ENCODE measurements at regions not wholly inside any gene's neighbourhood (a gene's known extent, or its start where the extent isn't known, plus 50 kb on each side); places are given as distances from the start of the nearest gene placed in this dataset.

GRCh38 chr3:106877627-106878026, 499.6 kb upstream of the CCDC54 start:
- WGBS, 2 donors, result 68 to 86% methylated on average over 1 of the region's 1 CpG
- H3K4me3 ChIP-seq, result no peak overlapping the region
- DNase-seq (ENCODE audit: low spot score in 2 of 2), result no peak
- H3K27me3 ChIP-seq, result no peaks in the 10 kb centered on the region
- H3K4me1 ChIP-seq, result no peaks in the 10 kb centered on the region
- peaks cover 0 to 9% (median 0%) of the 10 kb centered on the region in 4 donors for H3K9me3 ChIP-seq
- TF ChIP-seq CTCF (IDR thresholded peaks at IDR 0.05) (no peak), EP300 (IDR thresholded peaks at IDR 0.05) (no peak), POLR2A (IDR thresholded peaks at IDR 0.05) (no peak)
- no peak overlapping the region for H3K27ac ChIP-seq
- no peaks in the 10 kb centered on the region for H3K36me3 ChIP-seq

GRCh38 chr3:106880206-106880605, 497.0 kb upstream of the CCDC54 start:
- Histone ChIP-seq H3K4me1 (no peaks in the 10 kb centered on the region), H3K9me3 (peaks cover 0 to 12% (median 3%) of the 10 kb centered on the region in 4 donors), H3K36me3 (no peaks in the 10 kb centered on the region), H3K27me3 (no peaks in the 10 kb centered on the region), H3K4me3 (no peak overlapping the region), H3K27ac (no peak overlapping the region)
- WGBS, 2 donors, result 49 to 74% methylated on average over 1 of the region's 1 CpG
- no peak for DNase-seq (ENCODE audit: low spot score in 2 of 2)
- TF ChIP-seq CTCF (IDR thresholded peaks at IDR 0.05) (no peak), EP300 (IDR thresholded peaks at IDR 0.05) (no peak), POLR2A (IDR thresholded peaks at IDR 0.05) (no peak)

GRCh38 chr3:106881186-106881585, 496.1 kb upstream of the CCDC54 start:
- peaks cover 0 to 12% (median 6%) of the 10 kb centered on the region in 4 donors for H3K9me3 ChIP-seq
- H3K36me3 ChIP-seq, result no peaks in the 10 kb centered on the region
- TF ChIP-seq CTCF (IDR thresholded peaks at IDR 0.05), result no peak
- TF ChIP-seq EP300 (IDR thresholded peaks at IDR 0.05), result no peak
- TF ChIP-seq POLR2A (IDR thresholded peaks at IDR 0.05), result no peak
- H3K27me3 ChIP-seq, result no peaks in the 10 kb centered on the region
- DNase-seq (ENCODE audit: low spot score in 2 of 2), result no peak
- no peak overlapping the region for H3K4me3 ChIP-seq
- no peak overlapping the region for H3K27ac ChIP-seq
- 97 to 98% methylated on average over 1 of the region's 1 CpG for WGBS, 2 donors
- no peaks in the 10 kb centered on the region for H3K4me1 ChIP-seq

- Histone ChIP-seq H3K36me3 (no peaks in the 10 kb centered on the region), H3K4me3 (no peak overlapping the region), H3K4me1 (no peaks in the 10 kb centered on the region), H3K27ac (no peak overlapping the region), H3K27me3 (no peaks in the 10 kb centered on the region), H3K9me3 (peaks cover 0 to 19% (median 6%) of the 10 kb centered on the region in 4 donors)
- WGBS, 2 donors, result 70 to 77% methylated on average over 2 of the region's 2 CpGs
- TF ChIP-seq EP300 (IDR thresholded peaks at IDR 0.05) (no peak), CTCF (IDR thresholded peaks at IDR 0.05) (no peak)
- DNase-seq (ENCODE audit: low spot score in 2 of 2), result no peak
Measured at GRCh38 chr3:106882297-106882696, 494.9 kb upstream of the CCDC54 start.

- H3K9me3 ChIP-seq, result no peaks in the 10 kb centered on the region
- H3K27ac ChIP-seq, result no peak overlapping the region
- 67 to 69% methylated on average over 4 of the region's 4 CpGs for WGBS, 2 donors
- no peak for DNase-seq (ENCODE audit: low spot score in 2 of 2)
- H3K4me1 ChIP-seq, result no peaks in the 10 kb centered on the region
- no peak overlapping the region for H3K4me3 ChIP-seq
- no peaks in the 10 kb centered on the region for H3K36me3 ChIP-seq
- no peak for TF ChIP-seq EP300 (IDR thresholded peaks at IDR 0.05)
- no peak for TF ChIP-seq POLR2A (IDR thresholded peaks at IDR 0.05)
- TF ChIP-seq CTCF (IDR thresholded peaks at IDR 0.05), result no peak
- no peaks in the 10 kb centered on the region for H3K27me3 ChIP-seq
Measured at GRCh38 chr3:106906074-106906473, 471.2 kb upstream of the CCDC54 start.
